ENCODE measurements at regions not wholly inside any gene's neighbourhood (a gene's known extent, or its start where the extent isn't known, plus 50 kb on each side); places are given as distances from the start of the nearest gene placed in this dataset.

DNA sequence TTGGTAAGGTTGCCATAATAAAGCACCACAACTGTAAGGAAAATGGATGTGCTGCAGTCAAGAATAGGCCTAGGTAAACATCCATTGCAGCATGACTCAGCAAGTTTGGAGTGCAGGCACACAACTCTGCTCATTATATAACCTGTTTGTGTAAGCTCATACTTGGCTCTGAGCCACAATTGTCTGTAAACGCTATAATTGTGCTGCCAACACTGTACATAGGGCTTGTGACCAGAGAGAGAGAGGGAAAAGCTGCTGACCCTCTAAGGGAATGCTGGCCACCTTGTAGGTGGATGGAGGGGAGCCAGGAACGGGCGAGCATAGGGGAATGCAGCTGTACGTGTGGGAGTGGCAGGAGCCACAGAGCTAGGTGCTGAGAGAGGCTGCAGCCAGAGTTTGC is 2186.5 kb upstream of the ACO1 start:
- TF ChIP-seq, protein P1, sequence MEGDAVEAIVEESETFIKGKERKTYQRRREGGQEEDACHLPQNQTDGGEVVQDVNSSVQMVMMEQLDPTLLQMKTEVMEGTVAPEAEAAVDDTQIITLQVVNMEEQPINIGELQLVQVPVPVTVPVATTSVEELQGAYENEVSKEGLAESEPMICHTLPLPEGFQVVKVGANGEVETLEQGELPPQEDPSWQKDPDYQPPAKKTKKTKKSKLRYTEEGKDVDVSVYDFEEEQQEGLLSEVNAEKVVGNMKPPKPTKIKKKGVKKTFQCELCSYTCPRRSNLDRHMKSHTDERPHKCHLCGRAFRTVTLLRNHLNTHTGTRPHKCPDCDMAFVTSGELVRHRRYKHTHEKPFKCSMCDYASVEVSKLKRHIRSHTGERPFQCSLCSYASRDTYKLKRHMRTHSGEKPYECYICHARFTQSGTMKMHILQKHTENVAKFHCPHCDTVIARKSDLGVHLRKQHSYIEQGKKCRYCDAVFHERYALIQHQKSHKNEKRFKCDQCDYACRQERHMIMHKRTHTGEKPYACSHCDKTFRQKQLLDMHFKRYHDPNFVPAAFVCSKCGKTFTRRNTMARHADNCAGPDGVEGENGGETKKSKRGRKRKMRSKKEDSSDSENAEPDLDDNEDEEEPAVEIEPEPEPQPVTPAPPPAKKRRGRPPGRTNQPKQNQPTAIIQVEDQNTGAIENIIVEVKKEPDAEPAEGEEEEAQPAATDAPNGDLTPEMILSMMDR (IDR thresholded peaks at IDR 0.05), result no peak
- no peak for TF ChIP-seq POLR2A (IDR thresholded peaks at IDR 0.05)

Measured in prostate gland (tissue), 2 donors.